ENCODE measurements at regions not wholly inside any gene's neighbourhood (a gene's known extent, or its start where the extent isn't known, plus 50 kb on each side); places are given as distances from the start of the nearest gene placed in this dataset.

DNA sequence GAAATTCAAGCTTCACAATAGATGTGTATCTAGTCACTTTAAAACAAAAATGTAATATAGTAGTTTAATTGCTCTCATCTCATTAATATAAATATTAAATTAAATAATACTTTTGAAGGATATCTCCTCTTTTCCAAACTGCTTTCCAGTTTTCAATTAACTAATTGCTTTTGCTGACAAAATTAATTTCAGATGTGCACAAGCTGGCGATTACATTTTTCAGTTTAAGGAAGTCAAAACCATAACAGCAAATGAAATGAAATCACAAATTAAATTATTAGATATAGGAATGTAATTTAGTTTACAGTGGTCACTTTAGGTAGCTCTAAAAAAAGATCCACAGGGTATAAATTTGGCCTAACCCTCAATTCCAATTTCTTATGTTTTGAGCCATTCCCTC, 362.1 kb downstream of the SLC6A15 start:
- peak overlapping the region; percentile 40 for H2AFZ ChIP-seq (ENCODE audit: low read depth, low read length)
- no peaks in the 10 kb centered on the region for H3K27me3 ChIP-seq (ENCODE audit: insufficient read depth, low read length)
- peaks cover 3% of the 10 kb centered on the region for H3K4me1 ChIP-seq (ENCODE audit: insufficient read depth, low read length)
- H3K36me3 ChIP-seq (ENCODE audit: insufficient read depth, low read length) = no peaks in the 10 kb centered on the region
- H3K4me3 ChIP-seq (ENCODE audit: low read length) = no peak overlapping the region
- no peaks in the 10 kb centered on the region for H3K9me3 ChIP-seq (ENCODE audit: low read length)

DNA sequence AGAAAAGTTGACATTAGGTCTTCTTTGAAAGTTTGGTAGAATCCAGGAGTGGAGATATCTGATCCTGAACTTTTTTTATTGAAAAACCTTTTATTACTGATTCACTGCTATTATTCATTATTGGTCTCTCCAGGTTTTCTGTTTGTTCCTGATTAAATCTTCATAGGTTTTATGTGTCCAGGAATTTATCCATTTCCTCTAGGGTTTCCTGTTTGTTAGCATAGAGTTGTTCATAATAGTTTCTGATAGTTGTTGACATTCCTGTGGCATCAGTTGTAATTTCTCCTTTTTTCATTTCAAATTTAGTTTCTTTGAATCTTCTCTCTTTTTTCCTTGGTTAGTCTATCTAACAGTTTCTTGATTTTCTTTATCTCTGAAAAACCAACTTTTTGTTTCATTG, 370.3 kb downstream of the SLC6A15 start:
- no peaks in the 10 kb centered on the region for H3K36me3 ChIP-seq (ENCODE audit: insufficient read depth, low read length)
- no peaks in the 10 kb centered on the region for H3K27me3 ChIP-seq (ENCODE audit: insufficient read depth, low read length)
- no peaks in the 10 kb centered on the region for H3K9me3 ChIP-seq (ENCODE audit: low read length)
- no peak overlapping the region for H2AFZ ChIP-seq (ENCODE audit: low read depth, low read length)
- H3K4me3 ChIP-seq (ENCODE audit: low read length) = no peak overlapping the region
- no peaks in the 10 kb centered on the region for H3K4me1 ChIP-seq (ENCODE audit: insufficient read depth, low read length)

DNA sequence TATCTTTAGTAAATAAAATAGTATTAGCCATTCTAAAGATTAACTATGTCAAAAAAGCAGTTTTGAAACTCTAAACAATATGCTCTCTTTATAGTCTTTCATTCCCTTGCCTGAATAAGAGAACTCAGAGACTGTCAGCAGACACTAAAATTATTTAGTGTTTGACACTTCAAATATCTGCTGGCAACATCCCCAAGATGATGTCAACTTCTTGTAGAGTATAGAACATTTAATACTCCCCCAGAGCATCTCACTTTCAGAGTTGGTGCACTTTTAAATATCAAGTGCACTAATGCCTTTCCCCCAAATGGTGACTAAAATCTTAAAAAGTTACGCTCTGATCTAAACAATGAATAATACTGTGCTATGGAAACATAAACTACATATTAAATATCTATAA, 374.9 kb downstream of the SLC6A15 start:
- Histone ChIP-seq H3K4me3 (ENCODE audit: low read length) (no peak overlapping the region), H3K27me3 (ENCODE audit: insufficient read depth, low read length) (no peaks in the 10 kb centered on the region), H3K36me3 (ENCODE audit: insufficient read depth, low read length) (no peaks in the 10 kb centered on the region), H2AFZ (ENCODE audit: low read depth, low read length) (no peak overlapping the region), H3K9me3 (ENCODE audit: low read length) (no peaks in the 10 kb centered on the region), H3K4me1 (ENCODE audit: insufficient read depth, low read length) (no peaks in the 10 kb centered on the region)

DNA sequence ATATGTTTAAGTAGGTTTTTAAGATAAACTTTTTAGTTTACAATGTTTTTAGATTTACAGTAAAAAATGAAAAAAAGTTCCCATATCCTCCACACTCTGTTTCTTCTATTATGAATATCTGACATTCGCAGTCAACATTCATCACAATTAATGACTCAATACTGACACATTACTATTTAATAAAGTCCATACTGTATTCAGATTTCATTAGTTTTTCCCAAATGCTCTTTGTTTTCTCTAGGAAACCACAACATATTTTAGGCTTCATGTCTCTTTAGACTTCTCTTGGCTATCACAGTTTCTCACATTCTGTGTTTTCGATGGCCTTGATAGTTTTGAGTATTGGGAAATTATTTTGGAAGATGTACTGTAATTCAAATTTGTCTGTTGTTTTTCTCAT, 399.8 kb downstream of the SLC6A15 start:
- Histone ChIP-seq H3K4me1 (ENCODE audit: insufficient read depth, low read length) (peaks cover 4% of the 10 kb centered on the region), H2AFZ (ENCODE audit: low read depth, low read length) (no peak overlapping the region), H3K36me3 (ENCODE audit: insufficient read depth, low read length) (no peaks in the 10 kb centered on the region), H3K4me3 (ENCODE audit: low read length) (no peak overlapping the region), H3K9me3 (ENCODE audit: low read length) (no peaks in the 10 kb centered on the region), H3K27me3 (ENCODE audit: insufficient read depth, low read length) (no peaks in the 10 kb centered on the region)

DNA sequence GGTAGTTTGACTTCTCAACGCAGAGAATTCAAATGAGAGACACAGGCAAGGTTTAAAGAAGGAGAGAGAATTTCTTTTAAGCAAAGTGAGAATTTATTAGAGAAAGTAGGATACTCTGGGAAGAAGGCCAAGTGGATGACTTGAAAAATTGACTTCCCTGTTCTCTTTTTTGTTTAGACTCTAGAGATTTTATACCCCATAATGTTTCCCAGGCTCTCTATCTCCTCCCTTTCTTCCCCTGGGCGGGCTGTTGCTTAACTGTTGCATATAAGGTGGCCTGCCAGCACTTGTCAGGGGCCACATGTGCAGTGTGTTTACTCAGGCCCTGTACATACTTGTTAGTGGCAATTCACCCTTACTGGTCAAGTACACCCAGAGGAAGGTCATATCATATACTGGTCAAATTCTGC, 403.7 kb downstream of the SLC6A15 start:
- H3K27me3 ChIP-seq (ENCODE audit: insufficient read depth, low read length) = no peaks in the 10 kb centered on the region
- H3K4me3 ChIP-seq (ENCODE audit: low read length) = no peak overlapping the region
- H3K4me1 ChIP-seq (ENCODE audit: insufficient read depth, low read length) = peaks cover 4% of the 10 kb centered on the region
- no peaks in the 10 kb centered on the region for H3K9me3 ChIP-seq (ENCODE audit: low read length)
- H3K36me3 ChIP-seq (ENCODE audit: insufficient read depth, low read length) = no peaks in the 10 kb centered on the region
- H2AFZ ChIP-seq (ENCODE audit: low read depth, low read length) = peak overlapping the region; percentile 43

DNA sequence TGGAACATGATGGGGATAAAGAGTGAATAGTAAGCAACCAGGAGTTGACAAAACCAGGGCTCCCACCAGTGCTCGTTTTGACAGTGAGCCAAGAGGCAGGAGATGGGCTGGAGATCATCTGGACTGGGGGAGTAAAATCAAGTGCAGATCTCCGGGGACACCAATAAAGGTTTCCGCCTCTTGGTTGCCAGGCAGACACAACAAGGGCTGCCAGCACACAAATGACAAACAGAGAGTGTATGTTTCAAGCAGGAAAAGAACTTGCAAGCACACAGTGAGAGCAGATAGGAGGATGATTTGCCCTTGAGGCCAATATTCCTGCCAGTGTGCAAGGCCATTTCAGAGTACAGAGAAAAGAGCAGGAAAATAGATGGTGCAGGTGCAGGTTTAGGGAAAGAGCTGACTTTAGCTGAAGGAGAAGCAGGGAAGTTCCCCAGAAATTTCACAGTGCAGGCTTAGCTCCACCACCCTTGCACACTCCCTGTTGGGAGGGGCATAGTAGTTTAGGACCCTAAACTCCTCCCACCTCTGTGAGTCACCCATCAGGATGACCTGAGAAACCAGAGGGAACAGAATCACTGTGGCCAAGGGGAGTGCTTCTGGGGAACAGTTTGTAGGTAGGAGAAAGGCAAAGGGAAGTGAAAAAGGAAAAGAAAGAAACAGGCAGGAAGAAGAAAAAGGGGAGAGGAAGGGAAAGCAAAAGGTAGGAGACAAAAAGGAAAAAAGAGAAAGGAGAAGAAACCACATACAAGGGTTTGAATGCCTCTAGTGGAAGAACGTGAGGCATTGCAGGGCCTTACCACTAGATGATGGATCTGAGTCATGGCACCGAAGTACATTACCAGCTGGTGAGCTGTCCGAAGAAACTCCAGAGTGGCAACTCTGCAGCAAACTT, 404.4 kb downstream of the SLC6A15 start:
- Histone ChIP-seq H2AFZ (ENCODE audit: low read depth, low read length) (peak overlapping the region; percentile 43), H3K4me1 (ENCODE audit: insufficient read depth, low read length) (peaks cover 4% of the 10 kb centered on the region), H3K4me3 (ENCODE audit: low read length) (no peak overlapping the region), H3K27me3 (ENCODE audit: insufficient read depth, low read length) (no peaks in the 10 kb centered on the region), H3K9me3 (ENCODE audit: low read length) (no peaks in the 10 kb centered on the region), H3K36me3 (ENCODE audit: insufficient read depth, low read length) (no peaks in the 10 kb centered on the region)

DNA sequence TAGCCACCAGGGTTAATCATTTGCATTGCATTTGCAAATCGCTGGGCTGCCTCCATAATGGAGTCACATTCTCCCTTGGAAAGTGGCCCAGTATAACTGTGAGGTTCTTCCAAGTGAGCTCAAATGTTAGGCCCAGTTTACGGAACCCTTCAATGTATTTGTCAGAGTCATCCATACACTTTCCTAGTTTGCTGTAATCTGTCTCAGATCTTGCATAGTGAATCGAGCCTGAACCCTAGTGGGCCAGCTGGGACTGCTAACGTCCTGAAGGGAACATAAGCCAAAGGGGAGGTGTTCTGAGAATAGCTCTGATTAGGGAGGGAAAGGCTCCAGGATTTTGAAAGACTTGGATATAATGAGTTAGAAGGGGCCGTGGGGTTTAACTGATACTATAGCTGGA, 406.3 kb downstream of the SLC6A15 start:
- no peak overlapping the region for H2AFZ ChIP-seq (ENCODE audit: low read depth, low read length)
- no peaks in the 10 kb centered on the region for H3K9me3 ChIP-seq (ENCODE audit: low read length)
- H3K27me3 ChIP-seq (ENCODE audit: insufficient read depth, low read length) = no peaks in the 10 kb centered on the region
- H3K36me3 ChIP-seq (ENCODE audit: insufficient read depth, low read length) = no peaks in the 10 kb centered on the region
- no peak overlapping the region for H3K4me3 ChIP-seq (ENCODE audit: low read length)
- peaks cover 4% of the 10 kb centered on the region for H3K4me1 ChIP-seq (ENCODE audit: insufficient read depth, low read length)

DNA sequence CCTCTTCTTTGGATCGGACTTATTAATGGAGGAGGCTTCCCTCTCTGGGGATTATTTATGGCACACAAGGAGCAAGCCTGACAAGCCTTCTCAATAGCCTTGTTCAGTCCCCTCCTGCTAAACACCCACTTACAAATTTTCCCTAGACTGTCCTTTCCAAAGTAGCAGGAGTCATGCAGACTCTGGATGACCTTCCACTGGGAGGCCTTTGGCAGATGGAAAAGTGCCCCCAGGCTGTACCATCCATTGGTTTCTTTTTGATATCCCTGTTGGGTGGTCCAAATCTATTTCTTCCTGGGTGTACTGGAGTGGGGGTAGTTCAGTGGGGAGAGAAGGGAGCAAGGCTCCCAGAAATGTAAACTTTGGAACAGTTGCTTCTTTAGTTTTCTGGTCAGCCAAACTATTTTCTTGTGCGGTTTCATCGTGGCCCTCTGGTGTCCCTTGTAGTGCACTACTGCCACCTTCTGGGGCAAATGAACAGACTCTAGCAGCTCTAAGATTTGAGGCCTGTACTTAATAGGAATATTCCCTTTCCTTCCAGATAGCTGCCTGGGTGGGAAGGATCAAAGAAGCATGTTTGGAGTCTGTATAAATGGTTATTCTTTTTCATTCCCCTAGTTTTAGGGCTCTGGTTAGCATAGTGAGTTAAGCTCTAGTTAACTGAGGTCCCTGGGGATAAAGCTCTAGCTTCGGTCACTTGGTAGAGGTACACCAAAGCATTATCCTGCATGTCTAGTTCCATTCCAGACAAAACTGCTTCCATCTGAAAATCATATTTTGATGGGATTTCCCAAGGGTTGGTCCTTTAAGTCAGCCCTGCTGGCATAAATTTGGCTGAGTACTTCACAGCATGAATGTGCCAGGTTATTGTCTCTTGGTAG, 409.5 kb downstream of the SLC6A15 start:
- Histone ChIP-seq H3K4me3 (ENCODE audit: low read length) (no peak overlapping the region), H3K4me1 (ENCODE audit: insufficient read depth, low read length) (peaks cover 2% of the 10 kb centered on the region), H3K36me3 (ENCODE audit: insufficient read depth, low read length) (no peaks in the 10 kb centered on the region), H3K27me3 (ENCODE audit: insufficient read depth, low read length) (no peaks in the 10 kb centered on the region), H3K9me3 (ENCODE audit: low read length) (no peaks in the 10 kb centered on the region), H2AFZ (ENCODE audit: low read depth, low read length) (no peak overlapping the region)

DNA sequence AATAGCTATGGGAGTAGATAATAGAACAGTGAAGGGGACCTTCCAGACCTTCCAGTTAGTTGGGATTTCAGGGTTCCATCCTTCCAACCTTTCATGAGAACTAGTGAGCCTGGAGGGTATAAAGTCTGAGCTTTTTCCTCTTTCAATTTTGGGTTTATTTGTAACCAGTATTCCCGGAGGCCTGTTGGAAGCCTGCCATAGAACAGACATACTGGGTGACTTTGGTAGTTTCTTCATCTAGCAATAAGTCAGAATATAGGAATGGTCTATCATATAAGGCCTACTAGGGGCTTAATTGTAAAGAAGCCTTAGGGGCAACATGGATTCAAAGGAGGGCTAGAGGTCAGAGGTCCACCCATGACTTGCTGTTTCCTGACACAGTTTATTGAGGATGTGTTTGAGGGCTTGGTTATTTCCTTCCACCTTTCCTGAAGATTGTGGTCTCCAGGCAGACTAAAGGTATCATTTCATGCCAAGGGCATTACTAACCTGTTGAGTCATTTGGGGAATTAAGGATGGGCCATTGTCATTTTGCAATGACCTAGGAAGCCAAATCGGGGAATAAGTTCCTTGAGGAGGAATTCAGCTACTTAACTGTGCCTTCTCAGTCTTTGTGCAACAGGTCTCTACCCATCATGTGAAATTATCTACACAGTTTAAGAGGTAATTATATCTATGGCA, 410.3 kb downstream of the SLC6A15 start:
- H3K27me3 ChIP-seq (ENCODE audit: insufficient read depth, low read length) = no peaks in the 10 kb centered on the region
- no peaks in the 10 kb centered on the region for H3K36me3 ChIP-seq (ENCODE audit: insufficient read depth, low read length)
- H2AFZ ChIP-seq (ENCODE audit: low read depth, low read length) = no peak overlapping the region
- H3K4me1 ChIP-seq (ENCODE audit: insufficient read depth, low read length) = no peaks in the 10 kb centered on the region
- H3K4me3 ChIP-seq (ENCODE audit: low read length) = no peak overlapping the region
- no peaks in the 10 kb centered on the region for H3K9me3 ChIP-seq (ENCODE audit: low read length)

DNA sequence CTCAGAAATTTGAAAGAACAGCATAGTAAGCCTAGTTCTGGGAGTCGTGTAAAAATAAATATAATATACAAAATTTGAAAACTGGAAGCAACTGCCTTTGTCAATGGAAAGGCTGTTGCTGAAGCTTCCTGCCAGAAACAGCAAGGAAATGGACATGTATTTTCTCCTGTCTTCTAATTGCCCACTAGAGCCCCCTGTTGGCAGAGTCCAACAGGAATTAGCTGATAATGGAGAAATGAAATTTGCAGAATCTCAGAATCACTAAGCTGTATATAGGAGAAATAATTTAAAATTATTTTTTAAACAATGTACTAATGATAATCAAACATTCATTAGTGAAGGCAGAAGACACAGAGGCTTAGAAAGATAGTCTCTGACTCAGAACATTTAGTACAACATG, 414.8 kb downstream of the SLC6A15 start:
- Histone ChIP-seq H3K4me1 (ENCODE audit: insufficient read depth, low read length) (no peaks in the 10 kb centered on the region), H3K27me3 (ENCODE audit: insufficient read depth, low read length) (no peaks in the 10 kb centered on the region), H3K36me3 (ENCODE audit: insufficient read depth, low read length) (no peaks in the 10 kb centered on the region), H3K9me3 (ENCODE audit: low read length) (no peaks in the 10 kb centered on the region), H3K4me3 (ENCODE audit: low read length) (no peak overlapping the region), H2AFZ (ENCODE audit: low read depth, low read length) (no peak overlapping the region)

DNA sequence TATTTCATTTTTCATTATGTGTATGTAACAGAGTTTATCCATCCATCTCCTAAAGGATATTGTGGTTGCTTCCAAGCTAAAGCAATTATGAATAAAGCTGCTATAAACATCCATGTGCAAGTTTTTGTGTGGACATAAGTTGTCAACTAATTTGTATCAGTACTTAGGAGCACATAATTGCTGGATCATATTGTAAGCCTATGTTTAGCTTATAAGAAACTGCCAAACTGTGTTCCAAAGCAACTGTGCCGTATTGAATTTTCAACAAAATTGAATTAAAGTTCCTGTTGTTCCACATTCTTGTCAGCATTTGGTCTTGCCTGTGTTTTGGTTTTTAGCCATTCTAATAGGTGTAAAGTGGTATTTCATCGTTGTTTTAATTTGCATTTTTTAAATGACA, 416.9 kb downstream of the SLC6A15 start:
- no peaks in the 10 kb centered on the region for H3K27me3 ChIP-seq (ENCODE audit: insufficient read depth, low read length)
- H3K9me3 ChIP-seq (ENCODE audit: low read length) = no peaks in the 10 kb centered on the region
- H3K4me1 ChIP-seq (ENCODE audit: insufficient read depth, low read length) = no peaks in the 10 kb centered on the region
- no peak overlapping the region for H3K4me3 ChIP-seq (ENCODE audit: low read length)
- H2AFZ ChIP-seq (ENCODE audit: low read depth, low read length) = no peak overlapping the region
- H3K36me3 ChIP-seq (ENCODE audit: insufficient read depth, low read length) = no peaks in the 10 kb centered on the region

DNA sequence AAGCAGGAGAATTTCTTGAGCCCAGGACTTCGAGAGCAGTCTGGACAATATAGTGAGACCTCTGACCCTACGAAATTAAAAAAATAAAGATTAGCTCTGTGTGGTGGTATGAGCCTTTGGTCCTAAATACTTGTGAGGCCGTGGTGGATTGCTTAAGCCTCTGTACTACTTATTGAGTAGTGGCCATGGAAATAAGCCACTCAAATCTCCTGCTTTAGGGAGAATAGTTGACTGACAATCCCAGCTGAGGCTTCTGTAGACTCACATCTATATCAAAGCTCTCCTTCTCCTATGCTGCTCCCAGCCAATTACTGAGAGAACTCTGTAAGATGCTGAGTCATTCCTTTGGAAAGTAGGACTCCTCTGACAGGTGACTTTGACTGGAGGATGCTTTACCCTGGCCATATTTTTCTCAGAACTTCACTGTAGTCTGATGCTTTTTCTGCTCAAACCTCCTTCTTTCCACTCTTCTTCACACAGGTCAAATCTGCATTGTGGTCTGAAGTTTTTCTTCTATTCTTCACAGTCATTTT, 420.2 kb downstream of the SLC6A15 start:
- no peak overlapping the region for H3K4me3 ChIP-seq (ENCODE audit: low read length)
- no peak overlapping the region for H2AFZ ChIP-seq (ENCODE audit: low read depth, low read length)
- H3K36me3 ChIP-seq (ENCODE audit: insufficient read depth, low read length) = no peaks in the 10 kb centered on the region
- no peaks in the 10 kb centered on the region for H3K27me3 ChIP-seq (ENCODE audit: insufficient read depth, low read length)
- H3K9me3 ChIP-seq (ENCODE audit: low read length) = no peaks in the 10 kb centered on the region
- no peaks in the 10 kb centered on the region for H3K4me1 ChIP-seq (ENCODE audit: insufficient read depth, low read length)

DNA sequence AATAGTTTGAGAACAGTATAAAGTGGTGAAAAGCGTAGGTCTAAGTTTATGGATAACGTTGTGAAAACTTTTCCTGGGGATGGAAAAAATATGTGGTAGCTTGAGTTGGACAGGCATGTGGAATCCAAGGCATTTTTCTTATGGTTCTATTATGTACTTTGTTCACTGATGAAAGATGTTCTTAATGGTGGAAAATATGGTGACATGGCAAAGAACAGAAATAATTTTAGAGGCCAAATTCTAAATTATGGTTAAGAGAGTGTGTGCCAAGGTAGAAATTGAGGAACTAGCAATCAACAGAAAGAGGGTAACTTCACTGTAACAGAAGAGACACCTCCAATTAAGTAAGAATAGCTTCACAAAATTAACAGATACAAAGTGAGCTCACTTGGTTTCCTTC, 427.8 kb downstream of the SLC6A15 start:
- Histone ChIP-seq H3K9me3 (ENCODE audit: low read length) (no peaks in the 10 kb centered on the region), H3K36me3 (ENCODE audit: insufficient read depth, low read length) (no peaks in the 10 kb centered on the region), H3K4me3 (ENCODE audit: low read length) (no peak overlapping the region), H3K27me3 (ENCODE audit: insufficient read depth, low read length) (no peaks in the 10 kb centered on the region), H2AFZ (ENCODE audit: low read depth, low read length) (no peak overlapping the region), H3K4me1 (ENCODE audit: insufficient read depth, low read length) (no peaks in the 10 kb centered on the region)

Data from neuron (in vitro differentiated cells).